Esophagus (tissue), 2 donors: ENCODE measurements at regions not wholly inside any gene's neighbourhood (a gene's known extent, or its start where the extent isn't known, plus 50 kb on each side); places are given as distances from the start of the nearest gene placed in this dataset.
"Not testable (repeated sequence)": the region's sequence is repeated elsewhere in the genome, so short reads cannot be mapped to it uniquely, and the experiment has no call there.

ENCODE experiments used
- H3K27ac ChIP-seq, 2 donors: one replicate each; pipeline ENCODE4 v1.5.1; 2013; ENCODE audit warnings: low read depth in 2 of 2, mild to moderate bottlenecking in 2 of 2, inconsistent platforms in 1 of 2, low read length in 1 of 2, moderate library complexity in 1 of 2
- H3K27me3 ChIP-seq, 2 donors: one replicate each; pipeline ENCODE4 v1.6.1; 2013; ENCODE audit warnings: low read length in 2 of 2, control low read depth in 1 of 2, mild to moderate bottlenecking in 1 of 2; ENCODE audit not compliant: insufficient read depth in 2 of 2, control insufficient read depth in 1 of 2
- H3K36me3 ChIP-seq, 2 donors: one replicate each; pipeline ENCODE4 v1.6.1; 2013; ENCODE audit warnings: low read length in 1 of 2; ENCODE audit not compliant: control insufficient read depth in 2 of 2, insufficient read depth in 2 of 2
- H3K4me1 ChIP-seq, 2 donors: one replicate each; pipeline ENCODE4 v1.6.1; 2013; ENCODE audit warnings: low read length in 1 of 2; ENCODE audit not compliant: control insufficient read depth in 2 of 2, insufficient read depth in 2 of 2
- H3K4me3 ChIP-seq, 2 donors: one replicate each; pipeline ENCODE4 v1.5.1; 2013; ENCODE audit warnings: low read length in 2 of 2, mild to moderate bottlenecking in 2 of 2, low read depth in 1 of 2, moderate library complexity in 1 of 2
- H3K9me3 ChIP-seq, 2 donors: one replicate each; pipeline ENCODE4 v1.6.1; 2013; ENCODE audit warnings: mild to moderate bottlenecking in 2 of 2, low read depth in 1 of 2, low read length in 1 of 2, moderate library complexity in 1 of 2; ENCODE audit not compliant: control insufficient read depth in 2 of 2, insufficient read depth in 1 of 2
- WGBS, 2 donors: extraction: QIAGEN DNeasy Blood & Tissue Kit; methylation state at CpG; one replicate each; pipeline ENCODE4 v1.1.7; 2013; 5-methylcytosine and 5-hydroxymethylcytosine counted together
- donor health status: healthy with polysubstance abuse.
- donor health status: Bipolar disorder and iron deficiency.

- H3K27ac ChIP-seq: no peak overlapping the region
- no peaks in the 10 kb centered on the region for H3K9me3 ChIP-seq
- H3K27me3 ChIP-seq: peaks cover 0 to 3% of the 10 kb centered on the region in 2 donors
- H3K4me3 ChIP-seq: no peak overlapping the region
- no peaks in the 10 kb centered on the region for H3K36me3 ChIP-seq
- H3K4me1 ChIP-seq: no peaks in the 10 kb centered on the region
- WGBS, 2 donors: 84 to 88% methylated on average over 1 of the region's 1 CpG
Measured at GRCh38 chr3:30474371-30474770, 132.0 kb upstream of the TGFBR2 start.

- WGBS, 2 donors: 71 to 75% methylated on average over 5 of the region's 5 CpGs
- Histone ChIP-seq H3K4me3 (no peak overlapping the region), H3K9me3 (no peaks in the 10 kb centered on the region), H3K36me3 (no peaks in the 10 kb centered on the region), H3K4me1 (no peaks in the 10 kb centered on the region), H3K27ac (no peak overlapping the region), H3K27me3 (peaks cover 0 to 3% of the 10 kb centered on the region in 2 donors)
Measured at GRCh38 chr3:30475038-30475808, 131.2 kb upstream of the TGFBR2 start.

GRCh38 chr3:30475809-30476178 lies 130.6 kb upstream of the TGFBR2 start:
- WGBS, 2 donors: 89 to 96% methylated on average over 2 of the region's 2 CpGs
- Histone ChIP-seq H3K27me3 (peaks cover 0 to 3% of the 10 kb centered on the region in 2 donors), H3K4me3 (no peak overlapping the region), H3K9me3 (no peaks in the 10 kb centered on the region), H3K4me1 (no peaks in the 10 kb centered on the region), H3K27ac (no peak overlapping the region), H3K36me3 (no peaks in the 10 kb centered on the region)

GRCh38 chr3:30476368-30477084 lies 129.9 kb upstream of the TGFBR2 start:
- Histone ChIP-seq H3K27me3 (peaks cover 0 to 3% of the 10 kb centered on the region in 2 donors), H3K4me3 (no peak overlapping the region), H3K9me3 (no peaks in the 10 kb centered on the region), H3K27ac (no peak overlapping the region), H3K36me3 (no peaks in the 10 kb centered on the region), H3K4me1 (no peaks in the 10 kb centered on the region)
- WGBS, 2 donors: 55 to 67% methylated on average over 3 of the region's 3 CpGs

- 76% methylated on average over 5 of the region's 5 CpGs for WGBS, 2 donors
Measured at GRCh38 chr3:30477149-30477921, 129.1 kb upstream of the TGFBR2 start.

GRCh38 chr3:30479737-30480136 lies 126.7 kb upstream of the TGFBR2 start:
- not testable (repeated sequence) for H3K27ac ChIP-seq, H3K27me3 ChIP-seq, H3K4me1 ChIP-seq, H3K4me3 ChIP-seq, H3K9me3 ChIP-seq, H3K36me3 ChIP-seq
- WGBS, 2 donors: 57 to 70% methylated on average over 2 of the region's 2 CpGs

More at GRCh38 chr3:30477149-30477921, 129.1 kb upstream of the TGFBR2 start:
- H3K9me3 ChIP-seq: no peaks in the 10 kb centered on the region
- H3K4me3 ChIP-seq: no peak overlapping the region
- H3K4me1 ChIP-seq: no peaks in the 10 kb centered on the region
- no peaks in the 10 kb centered on the region for H3K36me3 ChIP-seq
- peaks cover 0 to 3% of the 10 kb centered on the region in 2 donors for H3K27me3 ChIP-seq
- no peak overlapping the region for H3K27ac ChIP-seq

- not testable (repeated sequence) for H3K9me3 ChIP-seq, H3K4me1 ChIP-seq, H3K4me3 ChIP-seq, H3K27ac ChIP-seq, H3K36me3 ChIP-seq, H3K27me3 ChIP-seq
- 96 to 100% methylated on average over 1 of the region's 1 CpG for WGBS, 2 donors
Measured at GRCh38 chr3:30480156-30480555, 126.2 kb upstream of the TGFBR2 start.

GRCh38 chr3:30480587-30480986 lies 125.8 kb upstream of the TGFBR2 start:
- Histone ChIP-seq H3K36me3 (no peaks in the 10 kb centered on the region), H3K4me3 (no peak overlapping the region), H3K9me3 (no peaks in the 10 kb centered on the region), H3K4me1 (no peaks in the 10 kb centered on the region), H3K27me3 (peaks cover 0 to 3% of the 10 kb centered on the region in 2 donors), H3K27ac (no peak overlapping the region)

GRCh38 chr3:30481241-30481640 lies 125.2 kb upstream of the TGFBR2 start:
- Histone ChIP-seq H3K4me3 (no peak overlapping the region), H3K27me3 (peaks cover 0 to 3% of the 10 kb centered on the region in 2 donors), H3K36me3 (no peaks in the 10 kb centered on the region), H3K27ac (no peak overlapping the region), H3K9me3 (no peaks in the 10 kb centered on the region), H3K4me1 (no peaks in the 10 kb centered on the region)
- WGBS, 2 donors: 45 to 58% methylated on average over 1 of the region's 1 CpG
